ENCODE measurements at regions not wholly inside any gene's neighbourhood (a gene's known extent, or its start where the extent isn't known, plus 50 kb on each side); places are given as distances from the start of the nearest gene placed in this dataset.
"Not testable (repeated sequence)": the region's sequence is repeated elsewhere in the genome, so short reads cannot be mapped to it uniquely, and the experiment has no call there.

DNA sequence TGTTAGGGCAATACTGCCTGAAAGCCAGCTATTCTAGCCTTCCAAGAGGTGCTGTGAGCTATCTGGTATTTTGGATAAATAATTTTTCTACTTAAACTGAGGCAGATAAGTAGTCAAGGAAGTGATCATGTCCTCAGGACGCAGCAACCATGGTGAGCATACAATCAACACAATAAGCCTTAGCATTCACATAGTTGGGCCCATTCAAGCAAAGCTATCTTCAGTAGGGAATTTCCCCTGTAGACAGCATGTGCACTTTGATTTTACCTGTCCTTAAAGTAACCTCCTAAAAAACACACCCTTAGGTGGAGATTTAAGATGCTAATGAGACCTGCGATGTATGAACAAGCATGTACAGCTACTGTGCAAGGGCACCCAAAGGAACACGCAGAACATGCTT lies 76.2 kb upstream of the HCN1 start:
- DNase-seq (ENCODE audit: extremely low spot score): no peak
- no peak for TF ChIP-seq FOXK2 (IDR thresholded peaks at IDR 0.05)
- ChIA-PET CTCF (no interaction called here), POLR2A (no interaction called here)

DNA sequence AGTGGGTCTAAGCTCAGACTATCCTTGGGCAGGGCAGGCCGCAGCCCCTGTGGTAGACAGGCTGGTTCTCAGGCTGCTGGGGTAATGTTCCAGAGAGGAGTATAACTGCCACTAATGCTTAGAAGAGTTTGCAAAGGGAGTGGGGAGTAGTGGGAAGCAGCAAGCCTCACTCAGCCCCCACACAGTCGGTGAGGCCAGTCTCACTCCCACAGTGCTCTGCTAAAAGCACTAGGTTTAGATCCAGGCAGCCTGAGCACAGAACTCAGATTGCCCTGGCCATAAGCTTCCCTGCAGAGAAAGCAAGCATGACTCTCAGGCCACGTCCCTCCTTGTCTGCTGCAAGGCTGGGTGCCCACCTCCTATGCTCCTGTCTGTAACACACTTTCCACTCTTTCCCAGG lies 69.4 kb upstream of the HCN1 start:
- no peak for DNase-seq (ENCODE audit: extremely low spot score)
- POLR2A ChIA-PET: no interaction called here
- TF ChIP-seq CTBP1 (IDR thresholded peaks at IDR 0.05; ENCODE audit: borderline replicate concordance): no peak
- no peak for TF ChIP-seq BHLHE40 (IDR thresholded peaks at IDR 0.05; ENCODE audit: borderline replicate concordance)
- TF ChIP-seq SP1 (IDR thresholded peaks at IDR 0.05): no peak
- TF ChIP-seq HDGF (IDR thresholded peaks at IDR 0.05; ENCODE audit: borderline replicate concordance): no peak
- TF ChIP-seq L3MBTL2 (conservative IDR thresholded peaks at IDR 0.05): no peak
- TF ChIP-seq, protein P1, sequence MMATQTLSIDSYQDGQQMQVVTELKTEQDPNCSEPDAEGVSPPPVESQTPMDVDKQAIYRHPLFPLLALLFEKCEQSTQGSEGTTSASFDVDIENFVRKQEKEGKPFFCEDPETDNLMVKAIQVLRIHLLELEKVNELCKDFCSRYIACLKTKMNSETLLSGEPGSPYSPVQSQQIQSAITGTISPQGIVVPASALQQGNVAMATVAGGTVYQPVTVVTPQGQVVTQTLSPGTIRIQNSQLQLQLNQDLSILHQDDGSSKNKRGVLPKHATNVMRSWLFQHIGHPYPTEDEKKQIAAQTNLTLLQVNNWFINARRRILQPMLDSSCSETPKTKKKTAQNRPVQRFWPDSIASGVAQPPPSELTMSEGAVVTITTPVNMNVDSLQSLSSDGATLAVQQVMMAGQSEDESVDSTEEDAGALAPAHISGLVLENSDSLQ (IDR thresholded peaks at IDR 0.05): no peak
- TF ChIP-seq ELF4 (IDR thresholded peaks at IDR 0.05): no peak
- no peak for TF ChIP-seq SUZ12 (IDR thresholded peaks at IDR 0.05)
- no peak for TF ChIP-seq NFRKB (IDR thresholded peaks at IDR 0.05)
- no peak for TF ChIP-seq FOXA1 (IDR thresholded peaks at IDR 0.05)
- TF ChIP-seq ZNF384 (IDR thresholded peaks at IDR 0.05): no peak
- TF ChIP-seq FOXK2 (IDR thresholded peaks at IDR 0.05): no peak
- no peak for TF ChIP-seq FOXM1 (IDR thresholded peaks at IDR 0.05; ENCODE audit: borderline replicate concordance)
- no peak for TF ChIP-seq LEF1 (IDR thresholded peaks at IDR 0.05; ENCODE audit: borderline replicate concordance)
- TF ChIP-seq TARDBP (IDR thresholded peaks at IDR 0.05): no peak
- CTCF ChIA-PET: no interaction called here

DNA sequence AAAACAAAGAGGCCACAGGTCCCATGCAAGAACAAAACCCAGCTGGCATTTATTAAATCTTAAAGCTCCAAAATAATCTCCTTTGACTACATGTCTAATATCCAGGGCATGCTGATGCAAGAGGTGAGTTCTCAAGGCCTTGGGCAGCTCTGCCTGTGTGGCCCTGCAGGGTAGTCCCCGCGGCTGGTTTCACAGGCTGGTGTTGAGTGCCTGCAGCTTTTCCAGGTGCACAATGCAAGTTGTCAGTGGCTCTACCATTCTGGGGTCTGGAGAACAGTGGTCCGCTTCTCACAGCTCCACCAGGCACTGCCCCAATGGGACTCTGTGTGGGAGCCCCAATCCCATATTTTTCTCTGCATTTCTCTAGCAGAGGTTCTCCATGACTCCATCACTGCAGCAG lies 54.4 kb upstream of the HCN1 start:
- POLR2A ChIA-PET: no interaction called here
- CTCF ChIA-PET: no interaction called here
- TF ChIP-seq TARDBP (IDR thresholded peaks at IDR 0.05): no peak
- no peak for TF ChIP-seq SP1 (IDR thresholded peaks at IDR 0.05)
- TF ChIP-seq NFRKB (IDR thresholded peaks at IDR 0.05): no peak
- TF ChIP-seq L3MBTL2 (conservative IDR thresholded peaks at IDR 0.05): no peak
- DNase-seq (ENCODE audit: extremely low spot score): no peak

DNA sequence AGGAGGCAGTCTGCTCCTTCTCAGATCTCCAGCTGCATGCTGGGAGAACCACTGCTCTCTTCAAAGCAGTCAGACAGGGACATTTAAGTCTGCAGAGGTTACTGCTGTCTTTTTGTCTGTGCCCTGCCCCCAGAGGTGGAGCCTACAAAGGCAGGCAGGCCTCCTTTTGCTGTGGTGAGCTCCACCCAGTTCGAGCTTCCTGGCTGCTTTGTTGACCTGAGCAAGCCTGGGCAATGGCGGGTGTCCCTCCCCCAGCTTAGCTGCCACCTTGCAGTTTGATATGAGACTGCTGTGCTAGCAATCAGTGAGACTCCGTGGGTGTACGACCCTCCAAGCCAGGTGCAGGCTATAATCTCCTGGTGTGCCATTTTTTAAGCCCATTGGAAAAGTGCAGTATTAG lies 52.3 kb upstream of the HCN1 start:
- POLR2A ChIA-PET, CTCF ChIA-PET: not testable (repeated sequence)

More for the DNA sequence above, 52.3 kb upstream of the HCN1 start:
- not testable (repeated sequence) for DNase-seq (ENCODE audit: extremely low spot score)

All from HEK293T (cell line).